ENCODE measurements at regions not wholly inside any gene's neighbourhood (a gene's known extent, or its start where the extent isn't known, plus 50 kb on each side); places are given as distances from the start of the nearest gene placed in this dataset.
A peak's percentile ranks its signal among the peaks of the same experiment; 100 is the strongest.

- in situ Hi-C loops (cut with MboI; ENCODE audit: low sequenced_read_pairs, unreplicated experiment) = no loop called here
- no peak for TF ChIP-seq CTCF (IDR thresholded peaks at IDR 0.05; ENCODE audit: borderline replicate concordance, control extremely low read depth, extremely low read depth, insufficient read depth, missing control alignments)
- no peak for DNase-seq (ENCODE audit: low spot score)
Measured at GRCh38 chr6:37099442-37099841, 70.5 kb upstream of the PIM1 start.

DNA sequence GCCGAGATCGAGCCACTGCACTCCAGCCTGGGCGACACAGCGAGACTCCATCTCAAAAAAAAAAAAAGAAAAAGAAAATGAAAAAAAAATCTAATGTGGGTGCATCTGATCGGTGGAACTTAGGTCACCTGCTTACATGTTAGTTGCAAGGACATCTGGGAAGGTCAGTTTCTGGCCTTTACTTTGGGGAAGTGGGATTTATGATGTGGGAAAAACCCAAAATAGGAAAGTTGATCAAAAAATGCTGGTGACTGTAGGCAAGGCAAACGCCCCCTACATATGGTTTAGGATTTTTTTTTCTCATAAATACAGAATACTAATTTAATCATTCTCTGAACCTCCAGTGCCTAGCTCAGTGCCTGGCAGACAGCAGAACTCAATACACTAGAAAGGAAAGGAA lies 69.2 kb upstream of the PIM1 start:
- in situ Hi-C loops (cut with MboI; ENCODE audit: low sequenced_read_pairs, unreplicated experiment) = no loop called here
- TF ChIP-seq CTCF (IDR thresholded peaks at IDR 0.05; ENCODE audit: borderline replicate concordance, control extremely low read depth, extremely low read depth, insufficient read depth, missing control alignments) = no peak
- DNase-seq (ENCODE audit: low spot score) = no peak

GRCh38 chr6:37101991-37102298 lies 68.0 kb upstream of the PIM1 start:
- DNase-seq (ENCODE audit: low spot score) = no peak
- no peak for TF ChIP-seq CTCF (IDR thresholded peaks at IDR 0.05; ENCODE audit: borderline replicate concordance, control extremely low read depth, extremely low read depth, insufficient read depth, missing control alignments)
- in situ Hi-C loops (cut with MboI; ENCODE audit: low sequenced_read_pairs, unreplicated experiment) = no loop called here

DNA sequence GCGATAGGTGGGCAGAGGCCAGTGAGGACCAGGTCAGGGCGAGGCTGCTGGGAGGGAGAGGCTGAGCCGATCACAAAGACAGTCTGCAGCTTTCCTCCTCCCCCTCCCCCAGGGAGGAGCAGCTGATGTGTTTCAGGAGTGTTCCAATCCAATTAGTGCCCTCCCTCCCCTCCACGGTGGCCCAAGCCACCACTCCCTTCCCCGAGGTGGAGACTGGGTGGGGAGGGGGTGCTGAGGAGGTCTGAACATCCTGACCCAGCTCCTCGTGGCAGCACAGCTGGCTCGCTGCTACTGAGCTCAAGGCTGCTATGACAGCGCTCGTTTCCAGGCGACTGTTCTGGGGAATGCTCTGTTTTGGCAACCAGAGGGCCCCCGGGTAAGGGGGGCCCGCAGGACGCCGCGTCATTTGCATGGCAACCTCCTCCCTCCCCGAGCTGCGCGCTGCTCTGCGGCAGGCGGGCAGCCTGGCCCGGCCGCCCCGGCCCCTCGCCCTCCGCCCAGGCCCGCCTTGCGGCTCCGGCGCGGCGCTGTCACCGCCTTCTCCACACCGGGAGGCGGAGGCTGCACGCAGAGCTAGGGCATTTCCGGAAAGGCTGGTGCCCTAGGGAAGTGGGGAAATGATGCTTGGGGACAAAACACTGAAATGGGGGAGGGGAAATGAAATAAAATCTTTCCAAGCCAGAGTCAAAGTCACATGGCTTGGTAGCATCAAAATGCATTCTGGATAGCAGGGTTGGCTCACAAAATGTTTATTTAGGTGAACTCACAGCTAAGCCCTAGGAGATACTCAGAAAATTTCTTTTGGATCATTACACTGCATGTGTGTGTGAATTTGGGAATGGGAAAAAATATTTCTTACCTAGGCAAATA lies 67.4 kb upstream of the PIM1 start:
- TF ChIP-seq CTCF (IDR thresholded peaks at IDR 0.05; ENCODE audit: borderline replicate concordance, control extremely low read depth, extremely low read depth, insufficient read depth, missing control alignments) = no peak
- in situ Hi-C loops (cut with MboI; ENCODE audit: low sequenced_read_pairs, unreplicated experiment) = no loop called here
- DNase-seq (ENCODE audit: low spot score) = peak; percentile 81

DNA sequence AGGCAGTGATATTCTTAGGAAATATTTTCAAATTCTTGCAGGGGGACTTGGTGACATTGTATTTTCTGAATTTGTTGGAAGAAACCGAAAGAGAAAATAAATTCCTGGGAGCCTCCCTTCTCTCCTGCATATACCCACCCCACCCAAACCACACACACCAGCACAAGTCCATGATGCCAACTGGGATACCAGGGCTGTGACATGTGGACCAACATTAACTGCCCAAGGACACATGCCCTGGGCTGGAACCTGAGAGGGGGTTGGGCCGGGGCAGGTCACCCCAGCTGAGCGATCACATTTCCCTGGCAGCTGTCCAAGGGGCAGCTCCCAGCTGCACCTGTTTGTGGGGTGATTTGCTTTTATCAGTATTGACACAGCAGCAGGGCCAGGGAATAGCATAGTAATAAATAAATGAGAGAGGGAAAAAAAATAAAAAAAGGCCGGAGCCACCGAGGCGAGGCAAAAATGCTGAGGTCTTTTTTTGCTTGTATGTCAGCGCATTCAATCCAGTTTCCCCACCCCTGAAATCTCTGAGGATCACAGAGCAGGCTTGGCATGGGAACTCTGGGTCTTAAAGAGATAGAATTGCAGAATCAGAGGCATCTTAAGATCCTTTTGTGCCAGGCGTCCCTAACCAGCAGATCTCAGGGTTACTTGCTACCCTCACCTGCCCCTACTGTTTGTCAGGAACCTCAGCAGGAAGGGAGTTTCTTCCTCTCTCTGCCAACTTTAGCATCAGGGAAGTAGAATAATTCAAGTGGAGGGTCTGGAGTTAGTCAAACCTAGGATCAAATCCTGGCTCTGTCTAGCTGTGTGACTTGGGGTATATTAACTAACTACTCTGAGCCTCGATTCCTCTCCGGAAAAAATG lies 66.5 kb upstream of the PIM1 start:
- no peak for TF ChIP-seq CTCF (IDR thresholded peaks at IDR 0.05; ENCODE audit: borderline replicate concordance, control extremely low read depth, extremely low read depth, insufficient read depth, missing control alignments)
- in situ Hi-C loops (cut with MboI; ENCODE audit: low sequenced_read_pairs, unreplicated experiment) = no loop called here
- no peak for DNase-seq (ENCODE audit: low spot score)

DNA sequence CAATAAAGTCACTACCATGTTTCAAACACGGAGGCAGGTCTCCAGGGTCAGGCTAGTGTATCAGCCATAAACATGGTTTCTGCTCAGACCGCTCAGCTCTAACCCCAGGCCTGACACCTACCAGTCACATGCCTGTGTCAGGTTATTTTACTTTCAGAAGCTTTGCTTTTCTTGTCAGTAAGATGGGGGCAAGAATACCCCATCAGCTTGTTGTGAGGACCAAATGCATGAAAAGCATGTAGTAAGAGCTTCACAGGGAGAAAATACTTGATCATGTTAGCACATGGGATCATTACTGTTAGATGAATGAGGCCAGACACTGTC lies 65.2 kb upstream of the PIM1 start:
- TF ChIP-seq CTCF (IDR thresholded peaks at IDR 0.05; ENCODE audit: borderline replicate concordance, control extremely low read depth, extremely low read depth, insufficient read depth, missing control alignments) = no peak
- DNase-seq (ENCODE audit: low spot score) = no peak
- in situ Hi-C loops (cut with MboI; ENCODE audit: low sequenced_read_pairs, unreplicated experiment) = no loop called here

Measured in GM13976 (cell line).